ENCODE measurements at regions not wholly inside any gene's neighbourhood (a gene's known extent, or its start where the extent isn't known, plus 50 kb on each side); places are given as distances from the start of the nearest gene placed in this dataset.

- no peak overlapping the region for H3K4me3 ChIP-seq (replicated peaks; ENCODE audit: low read depth, low read length)
- TF ChIP-seq CTCF (IDR thresholded peaks at IDR 0.05; ENCODE audit: low read length, missing control alignments): no peak
- no peak for DNase-seq (ENCODE audit: low read depth)
Measured at GRCh38 chr10:3333426-3333825, 160.8 kb upstream of the PITRM1 start.

GRCh38 chr10:3331690-3332230, 159.2 kb upstream of the PITRM1 start:
- DNase-seq (ENCODE audit: low read depth): no peak
- no peak overlapping the region for H3K4me3 ChIP-seq (replicated peaks; ENCODE audit: low read depth, low read length)
- no peak for TF ChIP-seq CTCF (IDR thresholded peaks at IDR 0.05; ENCODE audit: low read length, missing control alignments)

- no peak for TF ChIP-seq CTCF (IDR thresholded peaks at IDR 0.05; ENCODE audit: low read length, missing control alignments)
- no peak overlapping the region for H3K4me3 ChIP-seq (replicated peaks; ENCODE audit: low read depth, low read length)
- DNase-seq (ENCODE audit: low read depth): no peak
Measured at GRCh38 chr10:3331187-3331586, 158.6 kb upstream of the PITRM1 start.

GRCh38 chr10:3330663-3331062, 158.1 kb upstream of the PITRM1 start:
- DNase-seq (ENCODE audit: low read depth): peak; percentile 35
- no peak for TF ChIP-seq CTCF (IDR thresholded peaks at IDR 0.05; ENCODE audit: low read length, missing control alignments)
- no peak overlapping the region for H3K4me3 ChIP-seq (replicated peaks; ENCODE audit: low read depth, low read length)

- no peak for DNase-seq (ENCODE audit: low read depth)
- H3K4me3 ChIP-seq (replicated peaks; ENCODE audit: low read depth, low read length): no peak overlapping the region
- no peak for TF ChIP-seq CTCF (IDR thresholded peaks at IDR 0.05; ENCODE audit: low read length, missing control alignments)
Measured at GRCh38 chr10:3325954-3326750, 153.6 kb upstream of the PITRM1 start.

- DNase-seq (ENCODE audit: low read depth): no peak
- TF ChIP-seq CTCF (IDR thresholded peaks at IDR 0.05; ENCODE audit: low read length, missing control alignments): no peak
- no peak overlapping the region for H3K4me3 ChIP-seq (replicated peaks; ENCODE audit: low read depth, low read length)
Measured at GRCh38 chr10:3324612-3325038, 152.0 kb upstream of the PITRM1 start.
